Globus pallidus (tissue), 1 donor: ENCODE measurements at regions not wholly inside any gene's neighbourhood (a gene's known extent, or its start where the extent isn't known, plus 50 kb on each side); places are given as distances from the start of the nearest gene placed in this dataset.
"Not testable (repeated sequence)": the region's sequence is repeated elsewhere in the genome, so short reads cannot be mapped to it uniquely, and the experiment has no call there.

Experiments
- DNase-seq: peaks from one replicate; pipeline ENCODE4 v3.0.0-alpha.2; 2015; ENCODE audit warnings: low spot score

DNA sequence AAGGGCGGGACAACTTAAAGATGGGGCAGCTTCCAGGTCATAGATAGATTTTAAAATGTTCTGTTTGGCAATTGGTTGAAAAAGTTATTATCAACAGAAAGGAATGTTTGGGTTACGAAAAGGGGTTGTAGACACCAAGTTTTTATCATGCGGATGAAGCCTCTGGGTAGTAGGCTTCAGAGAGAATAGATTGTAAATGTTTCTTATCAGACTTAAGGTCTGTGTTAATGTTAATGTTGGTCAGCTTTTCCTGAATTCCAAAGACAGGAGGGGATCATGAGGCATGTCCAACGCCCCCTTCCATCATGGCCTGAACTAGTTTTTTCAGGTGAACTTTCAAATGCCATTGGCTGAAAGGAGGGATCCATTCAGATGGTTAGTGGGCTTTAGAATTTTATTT lies 84.2 kb upstream of the KIF5B start:
- no peak for DNase-seq

DNA sequence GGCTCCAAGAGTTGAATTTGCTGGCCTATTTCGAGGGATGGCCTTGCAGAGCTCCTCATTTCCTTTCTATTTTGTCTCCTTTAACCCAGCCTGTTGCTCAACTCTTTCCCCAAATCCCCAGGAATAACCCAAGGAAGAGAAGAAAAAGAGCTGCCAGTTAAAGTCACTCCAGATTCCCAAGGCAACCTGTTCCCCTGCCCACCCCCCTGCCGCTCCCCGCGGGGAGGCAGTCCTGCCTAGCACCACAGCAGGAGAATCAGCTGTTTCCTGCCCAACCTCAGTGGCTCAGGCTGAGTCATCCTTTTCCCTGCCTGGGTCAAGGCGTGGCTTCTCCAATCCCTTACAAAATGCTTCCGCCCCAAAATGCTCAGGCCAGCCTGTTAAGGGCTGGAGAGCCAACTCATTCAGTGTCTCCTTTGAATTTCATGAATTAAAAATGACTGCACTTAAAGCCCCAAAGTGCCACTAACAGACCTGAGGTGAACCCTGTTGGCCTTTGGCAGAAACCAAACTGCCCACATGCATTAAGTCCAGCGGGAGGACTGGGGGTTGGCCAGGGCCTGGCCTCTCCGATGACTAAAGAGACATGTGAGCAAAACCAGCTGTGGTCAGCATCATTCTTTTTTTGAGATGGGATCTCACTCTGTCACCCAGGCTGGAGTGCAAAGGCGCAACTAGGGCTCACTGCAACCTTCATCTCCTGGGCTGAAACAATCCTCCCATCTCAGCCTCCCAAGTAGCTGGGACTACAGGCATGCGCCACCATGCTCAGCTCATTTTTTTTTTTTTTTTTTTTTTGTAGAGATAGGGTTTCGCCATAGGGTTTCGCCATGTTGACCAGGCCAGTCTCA lies 83.2 kb upstream of the KIF5B start:
- DNase-seq: peak; percentile 23

DNA sequence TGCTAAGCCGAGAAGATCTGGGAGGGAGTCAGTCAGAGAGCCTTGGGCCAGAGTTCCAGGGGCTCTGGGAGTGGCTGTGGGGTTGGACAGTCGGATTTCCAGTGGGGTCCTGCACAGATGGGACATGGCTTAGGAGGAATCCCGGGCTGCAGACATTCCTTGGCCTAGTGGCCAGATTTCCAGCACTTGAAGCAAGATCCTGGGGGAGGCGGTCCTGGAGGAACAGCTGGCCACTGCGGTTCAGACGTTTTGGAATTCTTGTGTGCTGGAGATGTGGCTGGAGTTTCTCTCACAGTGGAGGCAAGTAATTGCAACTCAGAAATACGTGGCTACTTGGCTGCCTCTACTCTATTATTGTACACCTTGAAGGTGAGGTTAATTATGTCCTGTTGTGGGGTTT lies 80.7 kb upstream of the KIF5B start:
- DNase-seq: not testable (repeated sequence)

DNA sequence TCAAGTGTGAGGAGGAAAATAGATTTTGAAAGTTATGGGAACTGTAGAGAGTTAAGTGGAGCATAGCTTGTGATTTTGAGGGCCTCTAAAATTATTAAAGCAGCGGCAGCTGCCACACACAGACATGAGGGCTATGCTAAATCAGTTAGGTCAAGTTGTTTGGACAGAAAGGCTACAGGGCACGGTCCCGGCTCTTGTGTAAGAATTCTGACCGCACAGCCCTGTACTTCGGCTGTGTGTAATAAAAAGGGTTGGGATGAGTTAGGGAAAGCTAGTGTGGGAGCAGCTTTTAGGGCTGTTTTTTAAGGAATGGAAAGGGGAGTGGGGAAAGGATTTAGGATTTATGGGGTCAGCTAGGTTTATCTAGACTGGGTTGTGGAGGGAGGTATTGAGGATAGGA lies 79.6 kb upstream of the KIF5B start:
- DNase-seq: not testable (repeated sequence)

DNA sequence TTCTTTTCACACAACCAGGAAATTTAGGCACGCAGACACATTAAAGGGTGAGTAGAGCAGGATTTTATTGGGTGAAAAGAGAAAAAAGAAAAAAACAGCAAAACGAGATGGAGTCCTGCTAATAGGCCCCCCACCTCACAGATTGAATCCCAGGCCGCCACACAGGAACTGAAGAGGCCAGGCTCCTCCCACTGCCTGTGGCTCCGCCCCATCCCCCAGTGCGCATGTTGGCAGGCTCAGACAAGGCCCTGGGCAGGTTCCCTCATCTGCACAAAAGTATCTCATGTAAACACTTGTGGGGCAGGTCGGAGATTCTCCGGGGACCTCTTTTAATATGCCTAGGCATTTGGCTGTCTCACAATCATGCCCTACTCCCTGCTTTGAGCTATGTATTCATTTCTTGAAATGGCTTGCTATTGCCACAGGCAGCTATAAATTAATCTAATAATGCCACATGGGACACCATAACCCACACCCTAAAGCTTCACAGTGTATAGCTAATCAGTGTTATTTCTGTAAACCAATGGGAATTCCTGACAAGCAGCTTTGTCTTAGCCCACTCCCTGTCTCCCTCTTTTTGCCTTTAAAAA lies 76.2 kb upstream of the KIF5B start:
- DNase-seq: no peak

DNA sequence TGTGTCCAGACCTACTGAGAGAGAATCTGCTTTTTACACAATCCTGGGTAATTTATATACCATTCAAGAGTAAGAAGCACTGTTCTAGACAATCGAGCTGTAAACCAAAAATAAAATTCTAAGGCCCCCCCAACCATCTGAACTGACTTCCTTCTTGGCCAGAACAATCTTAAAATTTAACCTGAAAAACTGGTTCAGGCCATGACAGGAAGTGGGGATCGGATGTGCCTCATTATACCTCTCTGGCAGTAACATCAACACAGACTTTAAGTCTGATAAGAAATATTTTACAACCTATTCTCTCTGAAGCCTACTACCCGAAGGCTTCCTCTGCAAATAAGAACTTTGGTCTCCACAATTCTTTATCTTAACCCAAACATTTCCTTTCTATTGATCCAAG lies 75.2 kb upstream of the KIF5B start:
- no peak for DNase-seq

DNA sequence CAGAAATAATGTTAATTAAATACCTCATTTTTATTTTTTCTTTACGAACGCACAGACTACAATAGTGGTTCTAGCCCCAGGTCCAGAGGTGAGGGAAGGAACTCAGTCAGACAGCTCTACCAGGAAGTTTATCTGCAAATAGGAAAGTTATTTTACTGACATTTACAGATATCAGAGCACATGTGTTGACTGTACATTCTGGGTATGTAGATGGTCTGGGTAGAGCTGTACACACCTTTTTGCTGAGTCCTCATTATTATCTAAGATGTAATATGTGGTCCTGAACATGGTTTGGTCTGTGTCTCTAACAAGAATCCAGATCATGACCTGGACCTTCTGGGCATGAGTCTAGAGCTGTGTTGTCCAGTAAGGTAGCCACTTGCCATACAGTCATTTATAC lies 74.6 kb upstream of the KIF5B start:
- DNase-seq: no peak

DNA sequence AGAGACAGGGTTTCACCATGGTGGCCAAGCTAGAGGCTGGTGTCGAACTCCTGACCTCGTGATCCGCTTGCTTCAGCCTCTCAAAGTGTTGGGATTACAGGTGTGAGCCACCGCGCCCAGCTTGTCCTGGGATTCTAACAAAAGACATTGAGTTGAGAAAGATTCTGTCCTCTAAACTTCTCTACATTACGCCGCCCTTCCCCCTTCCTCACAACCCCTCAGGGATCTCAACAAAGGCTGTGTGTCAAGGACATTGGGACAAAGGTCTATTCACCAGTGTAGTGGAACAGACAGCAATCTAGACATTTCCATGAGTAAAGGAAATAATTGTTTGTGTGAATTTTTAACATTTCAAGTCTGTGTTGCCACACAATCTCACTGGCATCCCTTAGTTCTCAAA lies 68.8 kb upstream of the KIF5B start:
- DNase-seq: peak; percentile 81

DNA sequence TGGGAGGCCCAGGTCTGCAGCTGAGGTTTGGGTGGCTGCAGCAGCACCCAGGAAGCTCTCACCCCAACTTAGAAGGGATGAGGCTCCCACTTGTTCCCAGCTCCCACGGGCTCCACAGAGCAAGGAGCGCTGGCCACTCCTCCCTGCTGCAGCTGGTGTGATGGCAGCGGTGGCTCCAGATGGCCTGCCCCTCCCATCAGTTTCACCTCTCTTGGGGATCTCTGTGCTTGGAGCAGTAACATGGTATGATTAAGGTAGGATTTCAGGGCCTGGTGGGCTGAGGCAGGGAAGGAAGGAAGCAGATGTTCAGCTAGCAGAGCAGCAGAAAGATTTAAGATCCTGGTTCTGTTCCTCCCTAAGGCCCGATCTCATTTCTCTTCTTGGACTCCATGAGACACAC lies 66.8 kb upstream of the KIF5B start:
- DNase-seq: no peak

DNA sequence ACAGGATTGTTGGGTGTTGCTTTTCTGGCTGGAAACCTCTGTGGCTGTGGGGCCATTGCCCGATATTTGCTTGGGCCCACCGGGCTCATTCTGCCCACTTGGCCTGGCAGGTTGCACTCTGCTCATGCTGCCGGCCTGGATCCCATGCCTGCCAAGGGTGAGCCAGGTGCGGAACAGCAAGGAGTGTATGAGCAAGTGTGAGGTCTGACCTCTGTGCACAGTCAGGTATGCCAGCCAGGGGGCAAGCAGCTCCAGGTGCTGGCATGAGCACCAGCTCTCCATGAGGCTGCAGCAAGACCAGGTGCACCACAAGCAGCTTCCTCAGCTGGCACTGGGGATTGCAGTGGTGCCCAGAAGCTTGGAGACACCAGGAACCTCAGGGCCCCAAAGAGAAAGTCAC lies 65.4 kb upstream of the KIF5B start:
- DNase-seq: no peak

DNA sequence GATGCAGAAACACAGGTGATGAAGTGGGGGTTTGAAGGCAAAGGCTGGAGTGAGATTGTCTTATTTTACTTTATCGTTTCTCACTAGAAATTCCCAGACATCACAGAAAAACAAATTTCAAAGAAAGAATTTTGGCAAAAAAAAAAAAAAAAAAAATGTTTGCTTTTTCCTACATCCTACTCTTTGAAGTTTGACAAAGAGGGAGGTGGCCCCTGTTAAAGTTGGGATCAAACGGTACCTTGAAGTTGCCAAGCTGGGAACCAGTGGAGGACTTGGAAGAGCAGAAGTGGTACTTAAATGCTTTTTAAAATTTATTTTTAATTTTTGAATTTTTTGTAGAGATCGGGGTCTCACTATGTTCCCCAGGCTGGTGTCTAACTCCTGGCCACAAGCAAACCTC lies 63.9 kb upstream of the KIF5B start:
- DNase-seq: no peak

DNA sequence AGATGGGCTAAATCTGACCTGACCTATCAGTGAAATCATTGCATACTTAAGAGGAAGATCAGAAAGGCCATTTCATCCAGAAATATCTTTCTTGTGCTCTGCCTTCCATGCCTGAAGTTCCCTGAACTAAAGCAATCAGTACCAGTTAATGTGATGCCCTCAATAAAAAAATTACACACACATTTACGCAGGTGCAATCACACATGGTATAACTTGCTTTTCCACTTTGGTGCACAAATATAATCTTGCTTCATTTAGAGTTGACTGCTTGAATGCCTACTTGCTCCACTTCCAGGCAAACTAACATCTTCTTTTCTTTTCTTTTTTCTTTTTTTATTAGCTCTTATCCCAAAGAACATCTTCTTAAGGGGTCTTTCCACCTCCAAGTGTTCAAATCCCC lies 58.3 kb upstream of the KIF5B start:
- DNase-seq: no peak

DNA sequence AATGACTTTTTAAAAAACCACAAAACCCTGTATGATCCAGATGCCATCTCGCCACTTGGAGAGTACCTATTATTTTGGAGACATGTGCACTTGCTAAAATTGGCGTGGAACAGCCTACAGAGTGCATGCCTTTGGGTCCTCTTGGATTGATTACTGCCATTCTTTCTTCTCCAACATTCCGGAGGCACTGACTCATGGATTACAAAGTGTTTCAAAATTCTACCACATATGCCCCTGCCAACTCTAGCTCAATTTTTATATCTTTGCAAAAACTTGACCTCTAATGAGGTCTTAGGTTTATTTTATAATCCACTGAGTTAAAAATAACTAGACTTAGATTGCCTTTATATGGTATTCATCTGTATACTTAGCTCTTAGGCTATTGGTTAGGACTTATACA lies 55.8 kb upstream of the KIF5B start:
- no peak for DNase-seq

DNA sequence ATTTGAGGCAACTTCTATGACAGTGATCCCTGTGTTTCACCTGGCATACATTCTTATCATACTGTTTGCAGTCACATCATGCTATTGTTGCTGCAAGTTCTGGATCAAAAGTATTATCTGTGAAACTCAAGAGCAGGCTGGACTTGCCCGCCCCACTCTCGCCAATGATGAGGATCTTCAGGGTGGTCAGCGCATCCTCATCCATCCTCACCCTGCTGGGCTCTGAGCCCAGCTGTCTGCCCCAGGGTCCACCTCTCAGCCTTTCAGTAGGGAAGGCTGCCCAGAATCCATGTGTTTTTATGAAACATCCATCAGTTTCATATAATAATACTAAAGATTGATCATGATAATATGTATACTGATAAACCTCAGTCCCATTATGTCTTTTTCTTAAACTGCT lies 55.4 kb upstream of the KIF5B start:
- DNase-seq: no peak

DNA sequence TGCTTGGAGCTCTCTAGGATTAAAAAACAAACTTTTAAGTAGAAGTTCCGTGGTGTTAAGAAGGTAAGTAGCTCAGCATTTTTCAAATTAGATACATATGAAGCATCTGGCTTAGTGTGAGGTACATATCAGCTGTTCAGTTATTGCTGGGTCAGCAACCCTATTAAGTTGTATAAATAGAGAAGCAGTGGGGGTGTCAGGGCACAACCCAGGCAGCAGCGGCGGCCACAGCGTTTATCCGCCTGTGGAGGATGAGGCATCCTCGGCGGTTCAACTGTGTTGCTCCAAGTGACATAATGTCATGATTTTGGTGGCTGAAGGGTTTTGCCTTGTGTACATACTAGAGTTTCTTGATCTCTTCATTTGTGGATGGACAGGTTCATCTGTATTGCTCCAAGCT lies 54.6 kb upstream of the KIF5B start:
- no peak for DNase-seq

DNA sequence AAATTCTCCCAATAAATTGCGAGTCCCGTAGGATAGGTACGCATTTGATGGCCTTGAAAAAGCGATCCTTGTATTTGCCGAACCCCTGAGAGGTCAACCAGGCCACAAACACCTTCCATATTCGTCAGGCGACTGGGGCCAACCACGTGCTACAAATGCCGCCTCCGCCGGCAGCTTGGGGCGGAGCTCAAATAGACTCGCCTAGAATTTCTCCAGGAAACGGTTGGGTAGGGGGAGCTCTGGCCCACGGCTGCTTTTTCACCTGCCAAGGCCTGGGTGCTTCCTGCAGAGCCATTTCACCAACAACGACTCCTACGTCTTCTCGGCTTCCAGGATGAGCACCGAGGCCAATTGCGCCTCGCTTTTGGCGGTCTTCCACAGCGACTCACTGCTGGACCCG lies 53.4 kb upstream of the KIF5B start:
- DNase-seq: no peak
